H9 (cell line): ENCODE measurements at regions not wholly inside any gene's neighbourhood (a gene's known extent, or its start where the extent isn't known, plus 50 kb on each side); places are given as distances from the start of the nearest gene placed in this dataset.

Experiments used
- DNase-seq: peaks from one replicate; pipeline ENCODE4 v3.0.0-alpha.2; 2017
- H2AFZ ChIP-seq: one replicate; pipeline ENCODE4 v1.6.1; 2013; ENCODE audit warnings: mild to moderate bottlenecking, low read length, control low read depth, moderate library complexity
- H2AK5ac ChIP-seq: 2 replicates; pipeline ENCODE4 v1.6.1; 2013; ENCODE audit warnings: low read length, control low read depth, mixed read lengths; ENCODE audit not compliant: insufficient read length
- H2BK120ac ChIP-seq: one replicate; pipeline ENCODE4 v1.6.1; 2013; ENCODE audit warnings: low read depth, mild to moderate bottlenecking, low read length, control low read depth, inconsistent platforms; ENCODE audit not compliant: poor library complexity, severe bottlenecking
- H2BK12ac ChIP-seq: 2 replicates; pipeline ENCODE4 v1.6.1; 2013; ENCODE audit warnings: low read length, control low read depth, mixed read lengths, low read depth; ENCODE audit not compliant: insufficient read length
- H2BK15ac ChIP-seq: 2 replicates; pipeline ENCODE4 v1.6.1; 2013; ENCODE audit warnings: low read depth, low read length, control low read depth
- H2BK20ac ChIP-seq: one replicate; pipeline ENCODE4 v1.6.1; 2013; ENCODE audit warnings: low read depth, mild to moderate bottlenecking, low read length, control low read depth, inconsistent platforms; ENCODE audit not compliant: poor library complexity, severe bottlenecking
- H2BK5ac ChIP-seq: 2 replicates; pipeline ENCODE4 v1.6.1; 2013; ENCODE audit warnings: low read length, control low read depth, mixed read lengths; ENCODE audit not compliant: insufficient read length
- H3K14ac ChIP-seq: 2 replicates; pipeline ENCODE4 v1.6.1; 2013; ENCODE audit warnings: low read length, control low read depth; ENCODE audit not compliant: insufficient read depth
- H3K18ac ChIP-seq: 2 replicates; pipeline ENCODE4 v1.6.1; 2013; ENCODE audit warnings: low read depth, mild to moderate bottlenecking, mixed read lengths, low read length, control low read depth; ENCODE audit not compliant: insufficient read length
- H3K23ac ChIP-seq: 2 replicates; pipeline ENCODE4 v1.6.1; 2013; ENCODE audit warnings: low read length, control low read depth, mixed read lengths, low read depth; ENCODE audit not compliant: insufficient read length
- H3K23me2 ChIP-seq: 2 replicates; pipeline ENCODE4 v1.6.1; 2013; ENCODE audit warnings: low read depth, mild to moderate bottlenecking, mixed read lengths, low read length, control low read depth; ENCODE audit not compliant: insufficient read length, poor library complexity, severe bottlenecking
- H3K27ac ChIP-seq: 2 replicates; pipeline ENCODE4 v1.5.1; 2013; ENCODE audit warnings: low read length, control low read depth, mixed read lengths, low read depth; ENCODE audit not compliant: insufficient read length
- H3K27me3 ChIP-seq: 2 replicates; pipeline ENCODE4 v1.6.1; 2013; ENCODE audit warnings: low read length, control low read depth, inconsistent platforms; ENCODE audit not compliant: insufficient read depth
- H3K4ac ChIP-seq: 2 replicates; pipeline ENCODE4 v1.6.1; 2013; ENCODE audit warnings: low read depth, mild to moderate bottlenecking, control low read depth, inconsistent platforms, low read length, moderate library complexity
- H3K4me1 ChIP-seq: 2 replicates; pipeline ENCODE4 v1.6.1; 2013; ENCODE audit warnings: low read length, control low read depth, inconsistent platforms; ENCODE audit not compliant: insufficient read depth
- H3K4me2 ChIP-seq: 2 replicates; pipeline ENCODE4 v1.6.1; 2013; ENCODE audit warnings: low read length, control low read depth, mixed read lengths; ENCODE audit not compliant: insufficient read length, insufficient read depth
- H3K56ac ChIP-seq: 2 replicates; pipeline ENCODE4 v1.6.1; 2013; ENCODE audit warnings: low read depth, mild to moderate bottlenecking, mixed read lengths, low read length, control low read depth; ENCODE audit not compliant: insufficient read length
- H3K79me1 ChIP-seq: 2 replicates; pipeline ENCODE4 v1.6.1; 2013; ENCODE audit warnings: low read depth, mild to moderate bottlenecking, moderate library complexity, low read length, control low read depth, inconsistent platforms; ENCODE audit not compliant: insufficient read depth, poor library complexity, severe bottlenecking
- H3K79me2 ChIP-seq: 2 replicates; pipeline ENCODE4 v1.6.1; 2013; ENCODE audit warnings: low read length, control low read depth, inconsistent platforms; ENCODE audit not compliant: insufficient read depth
- H3K9ac ChIP-seq: 2 replicates; pipeline ENCODE4 v1.6.1; 2013; ENCODE audit warnings: low read length, control low read depth, mixed read lengths; ENCODE audit not compliant: insufficient read length; ENCODE audit errors: extremely low read depth
- H3K9me3 ChIP-seq: one replicate; pipeline ENCODE4 v1.6.1; 2013; ENCODE audit warnings: low read depth, low read length, inconsistent platforms; ENCODE audit not compliant: control insufficient read depth
- H3T11ph ChIP-seq: one replicate; pipeline ENCODE4 v1.6.1; 2013; ENCODE audit warnings: mild to moderate bottlenecking, low read length, control low read depth, inconsistent platforms
- H4K20me1 ChIP-seq: one replicate; pipeline ENCODE4 v1.6.1; 2013; ENCODE audit not compliant: control insufficient read depth, insufficient read length, insufficient read depth
- H4K5ac ChIP-seq: 2 replicates; pipeline ENCODE4 v1.6.1; 2013; ENCODE audit warnings: low read depth, mild to moderate bottlenecking, mixed read lengths, low read length, control low read depth; ENCODE audit not compliant: insufficient read length
- H4K8ac ChIP-seq: replicated peaks from 2 replicates; pipeline ENCODE4 v1.6.1; 2013; ENCODE audit warnings: low read length, control low read depth, mixed read lengths, low read depth; ENCODE audit not compliant: insufficient read length
- H4K91ac ChIP-seq: 2 replicates; pipeline ENCODE4 v1.6.1; 2013; ENCODE audit warnings: low read depth, mild to moderate bottlenecking, moderate library complexity, mixed read lengths, low read length, control low read depth; ENCODE audit not compliant: insufficient read length
- H3K27ac Mint-ChIP-seq, 3 experiments: 2 replicates in 2 of 3; 3 replicates in 1 of 3; pipeline ENCODE4 v1.8.0; 2020 to 2021; ENCODE audit warnings: mixed read lengths in 3 of 3, mild to moderate bottlenecking in 1 of 3, moderate library complexity in 1 of 3
- H3K27me3 Mint-ChIP-seq: 2 replicates; pipeline ENCODE4 v1.8.0; 2021; ENCODE audit warnings: low read depth, mild to moderate bottlenecking, moderate library complexity, mixed read lengths
- H3K36me3 Mint-ChIP-seq, 3 experiments: 2 replicates in 2 of 3; 3 replicates in 1 of 3; pipeline ENCODE4 v1.8.0; 2020 to 2021; ENCODE audit warnings: low read depth in 3 of 3, mixed read lengths in 3 of 3; ENCODE audit not compliant: insufficient read depth in 1 of 3
- H3K4me1 Mint-ChIP-seq, 2 experiments: 2 replicates each; pipeline ENCODE4 v1.8.0; 2020; ENCODE audit warnings: mixed read lengths in 2 of 2
- H3K4me3 Mint-ChIP-seq, 2 experiments: 2 replicates in 1 of 2; 3 replicates in 1 of 2; pipeline ENCODE4 v1.8.0; 2020 to 2021; ENCODE audit warnings: mild to moderate bottlenecking in 2 of 2, mixed read lengths in 2 of 2, moderate library complexity in 1 of 2
- H3K9me3 Mint-ChIP-seq, 2 experiments: 2 replicates in 1 of 2; 3 replicates in 1 of 2; pipeline ENCODE4 v1.8.0; 2020; ENCODE audit warnings: mild to moderate bottlenecking in 2 of 2, mixed read lengths in 2 of 2, moderate library complexity in 1 of 2
- WGBS: extraction: QIAGEN DNeasy Blood & Tissue Kit; methylation state at CpG from one replicate; pipeline ENCODE4 v1.1.7; 2013; ENCODE audit warnings: missing lambda C conversion rate, low lambda C conversion rate, mixed read lengths; ENCODE audit not compliant: insufficient read length; ENCODE audit errors: extremely low coverage; 5-methylcytosine and 5-hydroxymethylcytosine counted together
- TF ChIP-seq, protein P1 (sequence below): fragments of 200-600 bp; sonication (generic); conservative IDR thresholded peaks from 3 replicates; pipeline ENCODE4 v1.8.0; 2021; ENCODE audit warnings: antibody characterized with exemption, mild to moderate bottlenecking

GRCh38 chr10:10798102-10798863 lies 219.4 kb upstream of the CELF2 start:
- Histone ChIP-seq H3K18ac (no peak overlapping the region), H3K4me2 (peak overlapping the region; percentile 3), H2AK5ac (no peak overlapping the region), H2BK120ac (no peak overlapping the region), H3K14ac (peak overlapping the region; percentile 82; the same call in 1 of the 2 replicates), H3T11ph (no peak overlapping the region), H3K4me1 (peaks cover 9% of the 10 kb centered on the region), H3K4ac (no peak overlapping the region), H2BK20ac (no peak overlapping the region), H3K23ac (no peak overlapping the region), H4K5ac (no peak overlapping the region), H4K20me1 (no peaks in the 10 kb centered on the region), H2BK15ac (no peak overlapping the region), H3K56ac (no peak overlapping the region), H3K9ac (no peak overlapping the region), H4K8ac (no peak overlapping the region), H3K79me1 (no peaks in the 10 kb centered on the region), H3K27ac (no peak overlapping the region), H3K9me3 (no peaks in the 10 kb centered on the region), H3K27me3 (no peaks in the 10 kb centered on the region), H2AFZ (peak overlapping the region; percentile 90), H2BK5ac (no peak overlapping the region), H3K23me2 (peaks cover 2% of the 10 kb centered on the region), H3K79me2 (no peaks in the 10 kb centered on the region), H4K91ac (no peak overlapping the region), H2BK12ac (no peak overlapping the region)
- peaks cover 0 to 3% of the 10 kb centered on the region in 2 experiments; a peak in 2 of 5 replicates for H3K9me3 Mint-ChIP-seq
- H3K4me3 Mint-ChIP-seq: peak overlapping the region; percentile 32 to 69
- peak; percentile 48 for DNase-seq
- H3K36me3 Mint-ChIP-seq: 0 out of 7 replicates have a peak, but pooled peaks cover 0 to 8% (median 0%) of the 10 kb centered on the region in 3 experiments
- no CpG with 5 or more reads among the region's 20 CpGs for WGBS
- peak overlapping the region; percentile 79 to 94 (median 85); a peak in 5 of 7 replicates for H3K27ac Mint-ChIP-seq
- H3K4me1 Mint-ChIP-seq: peaks cover 45 to 50% of the 10 kb centered on the region in 2 experiments
- TF ChIP-seq, protein P1, sequence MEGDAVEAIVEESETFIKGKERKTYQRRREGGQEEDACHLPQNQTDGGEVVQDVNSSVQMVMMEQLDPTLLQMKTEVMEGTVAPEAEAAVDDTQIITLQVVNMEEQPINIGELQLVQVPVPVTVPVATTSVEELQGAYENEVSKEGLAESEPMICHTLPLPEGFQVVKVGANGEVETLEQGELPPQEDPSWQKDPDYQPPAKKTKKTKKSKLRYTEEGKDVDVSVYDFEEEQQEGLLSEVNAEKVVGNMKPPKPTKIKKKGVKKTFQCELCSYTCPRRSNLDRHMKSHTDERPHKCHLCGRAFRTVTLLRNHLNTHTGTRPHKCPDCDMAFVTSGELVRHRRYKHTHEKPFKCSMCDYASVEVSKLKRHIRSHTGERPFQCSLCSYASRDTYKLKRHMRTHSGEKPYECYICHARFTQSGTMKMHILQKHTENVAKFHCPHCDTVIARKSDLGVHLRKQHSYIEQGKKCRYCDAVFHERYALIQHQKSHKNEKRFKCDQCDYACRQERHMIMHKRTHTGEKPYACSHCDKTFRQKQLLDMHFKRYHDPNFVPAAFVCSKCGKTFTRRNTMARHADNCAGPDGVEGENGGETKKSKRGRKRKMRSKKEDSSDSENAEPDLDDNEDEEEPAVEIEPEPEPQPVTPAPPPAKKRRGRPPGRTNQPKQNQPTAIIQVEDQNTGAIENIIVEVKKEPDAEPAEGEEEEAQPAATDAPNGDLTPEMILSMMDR: no peak
- H3K27me3 Mint-ChIP-seq: peaks cover 1% of the 10 kb centered on the region; the same call in 1 of the 2 replicates
